GM18861 (cell line): ENCODE measurements at regions not wholly inside any gene's neighbourhood (a gene's known extent, or its start where the extent isn't known, plus 50 kb on each side); places are given as distances from the start of the nearest gene placed in this dataset.
"Not testable (repeated sequence)": the region's sequence is repeated elsewhere in the genome, so short reads cannot be mapped to it uniquely, and the experiment has no call there.

Source experiments
- ATAC-seq: cut with Tn5 transposase; IDR thresholded peaks from one replicate; pipeline ENCODE4 v1.9.1; 2021; ENCODE audit not compliant: unreplicated experiment

- not testable (repeated sequence) for ATAC-seq
Measured at GRCh38 chrX:140074851-140075250, 109.5 kb upstream of the CXorf66 start.

- ATAC-seq = no peak
Measured at GRCh38 chrX:140071037-140071436, 105.7 kb upstream of the CXorf66 start.

GRCh38 chrX:140065961-140066662 lies 100.8 kb upstream of the CXorf66 start:
- no peak for ATAC-seq

- no peak for ATAC-seq
Measured at GRCh38 chrX:140064993-140065392, 99.7 kb upstream of the CXorf66 start.

GRCh38 chrX:140057001-140057411 lies 91.7 kb upstream of the CXorf66 start:
- ATAC-seq = peak; percentile 95

GRCh38 chrX:140053846-140054245 lies 88.5 kb upstream of the CXorf66 start:
- ATAC-seq = no peak

GRCh38 chrX:140050906-140051305 lies 85.6 kb upstream of the CXorf66 start:
- ATAC-seq = no peak

- ATAC-seq = no peak
Measured at GRCh38 chrX:140040386-140040785, 75.1 kb upstream of the CXorf66 start.

GRCh38 chrX:140038842-140039241 lies 73.5 kb upstream of the CXorf66 start:
- ATAC-seq = no peak

- no peak for ATAC-seq
Measured at GRCh38 chrX:140034916-140035315, 69.6 kb upstream of the CXorf66 start.

- no peak for ATAC-seq
Measured at GRCh38 chrX:140022482-140022881, 57.2 kb upstream of the CXorf66 start.

GRCh38 chrX:140019134-140019533 lies 53.8 kb upstream of the CXorf66 start:
- ATAC-seq = not testable (repeated sequence)
